Activated naive CD8-positive, alpha-beta T cell treated with anti-CD3 and anti-CD28 coated beads, Interleukin-2, amount 10 ng/mL, durations not matched to agents 7 days and 5 days (primary cell): ENCODE measurements at regions not wholly inside any gene's neighbourhood (a gene's known extent, or its start where the extent isn't known, plus 50 kb on each side); places are given as distances from the start of the nearest gene placed in this dataset.

Experiments used
- ATAC-seq: fragments of 150-1000 bp; cut with Tn5 transposase; one replicate; pipeline ENCODE4 v1.10.0; 2021; ENCODE audit warnings: low read depth, moderate library complexity
- POLR2A ChIA-PET: fragments of 350-600 bp; sonication (Branson Sonifier 250); formaldehyde crosslinking; loops from one replicate; lab custom pipeline; 2021; ENCODE audit warnings: antibody characterized with exemption; lab: Charles Lee
- DNase-seq: peaks from one replicate; pipeline ENCODE4 v3.0.0; 2021
- H3K27ac Mint-ChIP-seq: one replicate; pipeline ENCODE4 v1.8.0; 2022; ENCODE audit warnings: mild to moderate bottlenecking, mixed read lengths
- H3K27me3 Mint-ChIP-seq: one replicate; pipeline ENCODE4 v1.8.0; 2022; ENCODE audit warnings: mild to moderate bottlenecking, moderate library complexity, mixed read lengths
- H3K36me3 Mint-ChIP-seq: one replicate; pipeline ENCODE4 v1.8.0; 2021; ENCODE audit warnings: mild to moderate bottlenecking, mixed read lengths
- H3K4me1 Mint-ChIP-seq: one replicate; pipeline ENCODE4 v1.8.0; 2021; ENCODE audit warnings: mixed read lengths
- H3K4me3 Mint-ChIP-seq: one replicate; pipeline ENCODE4 v1.8.0; 2022; ENCODE audit warnings: mild to moderate bottlenecking, moderate library complexity, mixed read lengths
- H3K9me3 Mint-ChIP-seq: one replicate; pipeline ENCODE4 v1.8.0; 2021; ENCODE audit warnings: mixed read lengths

- no peak for DNase-seq
- Mint-ChIP-seq H3K9me3 (peaks cover 3% of the 10 kb centered on the region), H3K36me3 (no peaks in the 10 kb centered on the region)
Observed at GRCh38 chr11:28838741-28839140, 730.6 kb downstream of the METTL15 start.

GRCh38 chr11:28837599-28837998 is 729.4 kb downstream of the METTL15 start:
- ATAC-seq (no peak), DNase-seq (no peak)
- Mint-ChIP-seq H3K4me1 (no peaks in the 10 kb centered on the region), H3K9me3 (peaks cover 5% of the 10 kb centered on the region), H3K4me3 (no peak overlapping the region), H3K27me3 (no peaks in the 10 kb centered on the region), H3K27ac (no peak overlapping the region), H3K36me3 (no peaks in the 10 kb centered on the region)
- POLR2A ChIA-PET, result no interaction called here

More at GRCh38 chr11:28838741-28839140, 730.6 kb downstream of the METTL15 start:
- no peak overlapping the region for H3K27ac Mint-ChIP-seq
- H3K4me3 Mint-ChIP-seq, result no peak overlapping the region
- no peaks in the 10 kb centered on the region for H3K27me3 Mint-ChIP-seq
- no peaks in the 10 kb centered on the region for H3K4me1 Mint-ChIP-seq
- no peak for ATAC-seq
- POLR2A ChIA-PET, result no interaction called here

DNA sequence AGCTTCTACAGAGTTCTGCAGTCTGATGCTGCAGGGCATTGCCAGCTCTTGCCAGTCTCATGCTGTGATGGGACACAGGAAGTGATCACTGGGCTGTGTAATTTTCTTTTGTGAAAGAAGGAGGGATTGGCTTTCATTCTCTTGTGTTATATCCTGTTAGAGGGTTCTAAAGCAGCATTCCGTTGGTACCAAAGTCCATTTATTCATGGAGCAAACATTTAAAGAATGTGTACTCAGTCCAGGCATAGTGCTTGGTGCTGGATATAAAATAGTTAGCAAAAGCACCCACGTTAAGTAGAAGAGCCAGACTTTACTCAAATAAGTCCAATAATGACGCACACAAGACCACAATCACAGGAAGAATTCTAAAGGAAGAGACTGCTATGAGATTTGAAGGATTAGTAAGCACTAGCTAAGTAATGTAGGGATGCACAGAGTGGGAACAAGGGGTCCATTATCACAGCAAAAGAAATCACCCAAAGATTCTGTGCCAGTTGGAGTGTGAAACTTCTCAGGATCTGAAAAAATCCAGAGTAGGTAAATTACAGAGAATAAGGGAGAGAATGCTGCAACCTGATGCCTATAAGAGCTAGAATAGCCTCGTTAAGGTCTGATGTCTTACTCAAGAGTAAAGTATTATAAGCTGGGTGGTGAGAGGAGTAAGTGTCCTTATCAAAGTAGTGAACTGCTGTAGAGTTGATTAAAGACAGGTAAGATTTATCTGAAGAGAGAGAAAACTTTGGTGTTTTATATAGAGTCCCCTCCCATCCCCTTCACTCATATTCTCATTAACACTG is 728.3 kb downstream of the METTL15 start:
- H3K4me3 Mint-ChIP-seq, result no peak overlapping the region
- H3K36me3 Mint-ChIP-seq, result no peaks in the 10 kb centered on the region
- H3K9me3 Mint-ChIP-seq, result peaks cover 5% of the 10 kb centered on the region
- H3K27ac Mint-ChIP-seq, result no peak overlapping the region
- H3K27me3 Mint-ChIP-seq, result no peaks in the 10 kb centered on the region
- POLR2A ChIA-PET, result no interaction called here
- ATAC-seq (no peak), DNase-seq (no peak)
- no peaks in the 10 kb centered on the region for H3K4me1 Mint-ChIP-seq

DNA sequence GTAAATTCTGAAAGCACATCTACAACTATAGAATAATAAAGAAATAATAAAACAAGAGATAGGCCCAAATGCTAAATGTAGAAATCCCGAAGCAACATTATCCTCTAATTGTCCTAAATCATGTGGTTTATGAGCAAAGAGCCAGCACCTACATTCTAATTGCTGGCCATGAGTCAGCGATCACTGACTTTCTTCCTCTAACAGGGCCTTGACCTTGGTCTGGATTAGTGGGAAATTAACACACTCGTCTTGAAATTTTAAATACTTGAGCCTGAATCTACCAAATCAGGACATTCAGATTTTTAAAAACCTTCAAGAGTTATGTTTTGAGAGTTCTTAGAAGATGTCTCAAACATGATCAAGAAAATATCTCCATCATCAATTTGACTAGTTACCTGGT is 727.6 kb downstream of the METTL15 start:
- H3K9me3 Mint-ChIP-seq, result peaks cover 5% of the 10 kb centered on the region
- POLR2A ChIA-PET, result no interaction called here
- no peaks in the 10 kb centered on the region for H3K27me3 Mint-ChIP-seq
- no peak for DNase-seq
- no peak for ATAC-seq
- no peak overlapping the region for H3K27ac Mint-ChIP-seq
- H3K36me3 Mint-ChIP-seq, result no peaks in the 10 kb centered on the region
- H3K4me1 Mint-ChIP-seq, result no peaks in the 10 kb centered on the region
- H3K4me3 Mint-ChIP-seq, result no peak overlapping the region

- Mint-ChIP-seq H3K9me3 (peaks cover 5% of the 10 kb centered on the region), H3K27ac (no peak overlapping the region), H3K27me3 (no peaks in the 10 kb centered on the region)
Observed at GRCh38 chr11:28835317-28835716, 727.1 kb downstream of the METTL15 start.

GRCh38 chr11:28834877-28835276 is 726.7 kb downstream of the METTL15 start:
- Mint-ChIP-seq H3K27me3 (no peaks in the 10 kb centered on the region), H3K27ac (no peak overlapping the region), H3K4me1 (no peaks in the 10 kb centered on the region), H3K36me3 (no peaks in the 10 kb centered on the region), H3K4me3 (no peak overlapping the region), H3K9me3 (peaks cover 5% of the 10 kb centered on the region)
- no peak for DNase-seq
- ATAC-seq, result no peak
- POLR2A ChIA-PET, result no interaction called here

More at GRCh38 chr11:28835317-28835716, 727.1 kb downstream of the METTL15 start:
- Mint-ChIP-seq H3K4me1 (no peaks in the 10 kb centered on the region), H3K4me3 (no peak overlapping the region), H3K36me3 (no peaks in the 10 kb centered on the region)
- DNase-seq, result no peak
- no peak for ATAC-seq
- POLR2A ChIA-PET, result no interaction called here

- no peaks in the 10 kb centered on the region for H3K4me1 Mint-ChIP-seq
- DNase-seq, result no peak
- H3K27me3 Mint-ChIP-seq, result no peaks in the 10 kb centered on the region
Observed at GRCh38 chr11:28833670-28834069, 725.5 kb downstream of the METTL15 start.

DNA sequence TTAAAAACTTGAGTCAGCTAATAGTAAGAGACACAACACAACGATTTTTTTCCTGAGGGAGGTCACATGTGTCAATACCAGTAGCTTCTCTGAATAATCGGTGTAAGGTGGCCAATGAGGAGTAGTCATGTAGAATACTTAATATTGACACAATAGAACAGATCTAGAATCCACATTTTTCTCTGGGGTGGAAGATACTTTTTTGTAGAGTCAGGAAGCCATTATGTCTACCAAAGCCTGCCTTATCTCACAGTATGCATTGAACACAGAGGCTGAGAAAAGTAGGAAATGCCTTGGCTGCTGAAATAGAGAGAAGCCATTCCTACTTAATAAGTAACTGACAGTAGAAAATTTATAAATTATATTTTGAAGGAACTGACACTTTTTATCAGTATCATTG is 725.0 kb downstream of the METTL15 start:
- ATAC-seq (no peak), DNase-seq (no peak)
- Mint-ChIP-seq H3K4me3 (no peak overlapping the region), H3K4me1 (no peaks in the 10 kb centered on the region), H3K27ac (no peak overlapping the region), H3K36me3 (no peaks in the 10 kb centered on the region), H3K9me3 (peaks cover 5% of the 10 kb centered on the region), H3K27me3 (no peaks in the 10 kb centered on the region)
- POLR2A ChIA-PET, result no interaction called here

More at GRCh38 chr11:28833670-28834069, 725.5 kb downstream of the METTL15 start:
- POLR2A ChIA-PET, result no interaction called here
- H3K9me3 Mint-ChIP-seq, result peaks cover 5% of the 10 kb centered on the region
- H3K4me3 Mint-ChIP-seq, result no peak overlapping the region
- ATAC-seq, result no peak
- no peak overlapping the region for H3K27ac Mint-ChIP-seq
- no peaks in the 10 kb centered on the region for H3K36me3 Mint-ChIP-seq

GRCh38 chr11:28826807-28827206 is 718.6 kb downstream of the METTL15 start:
- Mint-ChIP-seq H3K27me3 (no peaks in the 10 kb centered on the region), H3K4me1 (no peaks in the 10 kb centered on the region), H3K36me3 (no peaks in the 10 kb centered on the region), H3K9me3 (peaks cover 4% of the 10 kb centered on the region), H3K4me3 (no peak overlapping the region), H3K27ac (no peak overlapping the region)
- POLR2A ChIA-PET, result no interaction called here
- DNase-seq, result no peak
- ATAC-seq, result no peak

DNA sequence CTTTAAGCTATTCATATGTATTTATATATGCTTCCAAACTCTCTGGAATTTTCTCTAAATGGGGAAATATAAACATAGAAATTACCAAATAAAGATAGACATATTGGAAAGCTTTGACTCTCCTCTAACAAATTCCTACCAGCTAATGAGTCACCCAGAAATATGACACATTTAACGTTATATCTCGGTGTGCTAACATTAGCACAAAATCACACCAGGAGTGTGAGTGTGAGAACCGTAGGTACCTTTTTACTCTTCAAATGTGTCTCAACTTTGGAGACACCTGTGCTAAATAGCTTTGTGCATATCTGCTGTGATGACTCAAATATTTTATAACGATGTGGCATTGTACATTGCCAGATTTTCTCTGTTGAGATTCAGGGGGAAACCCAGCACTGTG is 714.4 kb downstream of the METTL15 start:
- Mint-ChIP-seq H3K27ac (no peak overlapping the region), H3K9me3 (peaks cover 4% of the 10 kb centered on the region), H3K4me3 (no peak overlapping the region), H3K36me3 (no peaks in the 10 kb centered on the region), H3K27me3 (no peaks in the 10 kb centered on the region), H3K4me1 (no peaks in the 10 kb centered on the region)
- POLR2A ChIA-PET, result no interaction called here
- DNase-seq, result no peak
- no peak for ATAC-seq

GRCh38 chr11:28820296-28820989 is 712.3 kb downstream of the METTL15 start:
- no peaks in the 10 kb centered on the region for H3K4me1 Mint-ChIP-seq
- DNase-seq (no peak), ATAC-seq (no peak)
- peaks cover 4% of the 10 kb centered on the region for H3K9me3 Mint-ChIP-seq
- H3K27ac Mint-ChIP-seq, result no peak overlapping the region
- H3K4me3 Mint-ChIP-seq, result no peak overlapping the region
- POLR2A ChIA-PET, result no interaction called here
- H3K36me3 Mint-ChIP-seq, result no peaks in the 10 kb centered on the region
- H3K27me3 Mint-ChIP-seq, result no peaks in the 10 kb centered on the region

DNA sequence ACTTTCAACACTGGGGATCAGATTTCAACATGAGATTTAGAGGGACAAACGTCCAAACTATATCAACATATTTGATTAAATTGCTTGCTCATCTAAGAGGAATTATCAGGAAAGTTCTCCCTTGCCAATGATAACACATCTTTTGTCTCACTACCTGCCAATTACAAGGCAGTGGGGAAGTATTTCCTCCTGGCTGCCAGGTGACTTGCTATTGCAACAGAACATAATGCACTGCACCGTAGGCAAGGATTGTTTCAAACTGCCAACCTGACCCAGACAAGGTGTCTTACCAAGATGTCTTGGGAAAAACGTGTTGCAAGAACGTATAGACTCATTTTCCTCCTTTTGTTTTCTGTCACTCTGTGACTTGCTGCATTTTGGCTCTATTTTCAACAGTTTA is 711.6 kb downstream of the METTL15 start:
- no peak for ATAC-seq
- Mint-ChIP-seq H3K36me3 (no peaks in the 10 kb centered on the region), H3K27ac (no peak overlapping the region), H3K27me3 (no peaks in the 10 kb centered on the region), H3K4me3 (no peak overlapping the region), H3K4me1 (no peaks in the 10 kb centered on the region), H3K9me3 (peaks cover 4% of the 10 kb centered on the region)
- DNase-seq, result no peak
- POLR2A ChIA-PET, result no interaction called here

DNA sequence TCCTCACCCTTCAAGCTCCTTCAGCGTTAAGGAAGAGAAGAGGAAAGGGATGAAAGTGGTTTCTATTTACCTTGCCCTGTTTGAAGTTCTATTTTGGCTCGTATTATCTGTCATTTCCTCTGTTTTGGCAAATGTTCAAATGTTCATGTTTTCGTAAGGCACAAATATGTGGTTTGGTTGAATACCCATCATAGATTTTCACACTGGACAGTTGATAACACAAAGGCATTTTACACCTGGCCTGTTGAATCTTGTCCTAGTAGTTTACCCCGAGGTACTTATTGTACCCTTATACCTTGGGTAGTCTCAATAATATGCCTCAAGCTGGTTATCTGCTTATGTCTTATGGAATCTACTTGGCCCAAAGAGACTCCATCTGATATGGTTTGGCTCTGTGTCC is 706.9 kb downstream of the METTL15 start:
- Mint-ChIP-seq H3K27ac (no peak overlapping the region), H3K4me1 (no peaks in the 10 kb centered on the region), H3K36me3 (no peaks in the 10 kb centered on the region), H3K9me3 (peaks cover 2% of the 10 kb centered on the region), H3K4me3 (no peak overlapping the region), H3K27me3 (no peaks in the 10 kb centered on the region)
- ATAC-seq, result no peak
- POLR2A ChIA-PET, result no interaction called here
- no peak for DNase-seq

DNA sequence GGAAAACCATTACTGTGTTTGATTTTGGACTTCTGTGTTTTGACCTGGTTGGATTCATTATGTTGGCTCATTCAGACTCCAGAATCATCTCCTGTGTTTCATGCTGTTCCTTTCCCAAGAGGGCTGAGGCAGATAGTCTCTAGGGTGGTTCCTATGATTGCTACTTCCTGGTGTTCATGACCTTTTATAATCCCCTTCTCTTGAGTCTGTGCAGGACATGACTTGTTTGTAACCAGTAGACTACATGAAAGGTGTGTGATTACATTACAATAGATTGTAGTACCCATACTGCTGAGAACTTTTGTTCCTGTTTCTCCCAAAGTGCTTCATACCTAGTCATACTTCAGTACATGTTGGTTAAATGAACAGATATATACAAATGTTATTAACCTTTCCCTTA is 700.6 kb downstream of the METTL15 start:
- Mint-ChIP-seq H3K27ac (no peak overlapping the region), H3K4me1 (no peaks in the 10 kb centered on the region), H3K36me3 (no peaks in the 10 kb centered on the region), H3K4me3 (no peak overlapping the region), H3K27me3 (no peaks in the 10 kb centered on the region), H3K9me3 (peaks cover 1% of the 10 kb centered on the region)
- POLR2A ChIA-PET, result no interaction called here
- ATAC-seq (no peak), DNase-seq (no peak)
